C4-2B (cell line): ENCODE measurements at regions not wholly inside any gene's neighbourhood (a gene's known extent, or its start where the extent isn't known, plus 50 kb on each side); places are given as distances from the start of the nearest gene placed in this dataset.

Experiments
- CTCF ChIP-seq: fragments of 450-650 bp; conservative IDR thresholded peaks from 2 replicates; pipeline ENCODE4 v1.5.1; 2017; ENCODE audit warnings: mild to moderate bottlenecking
- ZFX ChIP-seq: fragments of 450-650 bp; IDR thresholded peaks from 2 replicates; pipeline ENCODE4 v1.6.1; 2017

- TF ChIP-seq CTCF = no peak
- no peak for TF ChIP-seq ZFX
Measured at GRCh38 chr4:34643476-34643875, 1600.8 kb downstream of the ARAP2 start.
